Endothelial cell (in vitro differentiated cells): ENCODE measurements at regions not wholly inside any gene's neighbourhood (a gene's known extent, or its start where the extent isn't known, plus 50 kb on each side); places are given as distances from the start of the nearest gene placed in this dataset.

Source experiments
- DNase-seq: peaks from one replicate; pipeline ENCODE4 v3.0.0; 2021; ENCODE audit warnings: low spot score
- H3K27ac Mint-ChIP-seq: one replicate; pipeline ENCODE4 v1.8.0; 2021; ENCODE audit warnings: mixed read lengths, inconsistent platforms; ENCODE audit not compliant: unreplicated experiment
- H3K27me3 Mint-ChIP-seq: one replicate; pipeline ENCODE4 v1.8.0; 2021; ENCODE audit warnings: mild to moderate bottlenecking, moderate library complexity, mixed read lengths, inconsistent platforms; ENCODE audit not compliant: unreplicated experiment
- H3K36me3 Mint-ChIP-seq: one replicate; pipeline ENCODE4 v1.8.0; 2021; ENCODE audit warnings: mild to moderate bottlenecking, low read depth, mixed read lengths, inconsistent platforms; ENCODE audit not compliant: unreplicated experiment
- H3K4me1 Mint-ChIP-seq: one replicate; pipeline ENCODE4 v1.8.0; 2021; ENCODE audit warnings: mild to moderate bottlenecking, mixed read lengths, inconsistent platforms; ENCODE audit not compliant: unreplicated experiment
- H3K4me3 Mint-ChIP-seq: one replicate; pipeline ENCODE4 v1.8.0; 2021; ENCODE audit warnings: mild to moderate bottlenecking, mixed read lengths, inconsistent platforms; ENCODE audit not compliant: unreplicated experiment
- H3K9me3 Mint-ChIP-seq: one replicate; pipeline ENCODE4 v1.8.0; 2021; ENCODE audit warnings: mixed read lengths, inconsistent platforms; ENCODE audit not compliant: unreplicated experiment
- CTCF ChIP-seq: fragments of 200-600 bp; sonication (generic); IDR thresholded peaks from one replicate; pipeline ENCODE4 v1.5.0; 2021; ENCODE audit warnings: antibody characterized with exemption; ENCODE audit not compliant: unreplicated experiment

- no peak overlapping the region for H3K4me3 Mint-ChIP-seq
- H3K27ac Mint-ChIP-seq = no peak overlapping the region
- H3K27me3 Mint-ChIP-seq = peaks cover 6% of the 10 kb centered on the region
- peaks cover 13% of the 10 kb centered on the region for H3K4me1 Mint-ChIP-seq
- DNase-seq = no peak
- no peaks in the 10 kb centered on the region for H3K9me3 Mint-ChIP-seq
- H3K36me3 Mint-ChIP-seq = no peaks in the 10 kb centered on the region
- no peak for TF ChIP-seq CTCF
These were observed 64.2 kb upstream of the IL6 start for GRCh38 chr7:22662556-22663356.

- no peak for TF ChIP-seq CTCF
- H3K36me3 Mint-ChIP-seq = no peaks in the 10 kb centered on the region
- H3K9me3 Mint-ChIP-seq = no peaks in the 10 kb centered on the region
- peaks cover 6% of the 10 kb centered on the region for H3K27me3 Mint-ChIP-seq
- H3K27ac Mint-ChIP-seq = no peak overlapping the region
- peaks cover 12% of the 10 kb centered on the region for H3K4me1 Mint-ChIP-seq
- no peak for DNase-seq
- H3K4me3 Mint-ChIP-seq = no peak overlapping the region
These were observed 65.0 kb upstream of the IL6 start for GRCh38 chr7:22662036-22662435.

- Mint-ChIP-seq H3K4me1 (peaks cover 9% of the 10 kb centered on the region), H3K36me3 (no peaks in the 10 kb centered on the region), H3K4me3 (no peak overlapping the region), H3K9me3 (no peaks in the 10 kb centered on the region), H3K27ac (no peak overlapping the region), H3K27me3 (peaks cover 6% of the 10 kb centered on the region)
- TF ChIP-seq CTCF = peak; percentile 26
- no peak for DNase-seq
These were observed 66.3 kb upstream of the IL6 start for GRCh38 chr7:22660732-22661131.

GRCh38 chr7:22660293-22660692 lies 66.7 kb upstream of the IL6 start:
- peaks cover 8% of the 10 kb centered on the region for H3K4me1 Mint-ChIP-seq
- H3K27me3 Mint-ChIP-seq = peaks cover 6% of the 10 kb centered on the region
- no peak overlapping the region for H3K27ac Mint-ChIP-seq
- no peak for DNase-seq
- no peaks in the 10 kb centered on the region for H3K9me3 Mint-ChIP-seq
- TF ChIP-seq CTCF = no peak
- H3K36me3 Mint-ChIP-seq = no peaks in the 10 kb centered on the region
- H3K4me3 Mint-ChIP-seq = no peak overlapping the region

GRCh38 chr7:22659741-22660140 lies 67.3 kb upstream of the IL6 start:
- Mint-ChIP-seq H3K36me3 (no peaks in the 10 kb centered on the region), H3K27ac (no peak overlapping the region), H3K27me3 (peaks cover 5% of the 10 kb centered on the region), H3K4me3 (no peak overlapping the region), H3K4me1 (peaks cover 8% of the 10 kb centered on the region), H3K9me3 (no peaks in the 10 kb centered on the region)
- DNase-seq = no peak
- TF ChIP-seq CTCF = no peak
